Bronchial epithelial cell (primary cell): ENCODE measurements at regions not wholly inside any gene's neighbourhood (a gene's known extent, or its start where the extent isn't known, plus 50 kb on each side); places are given as distances from the start of the nearest gene placed in this dataset.
"Not testable (repeated sequence)": the region's sequence is repeated elsewhere in the genome, so short reads cannot be mapped to it uniquely, and the experiment has no call there.

Experiments
- DNase-seq: peaks from one replicate; pipeline ENCODE4 v3.0.0-alpha.2; 2010; ENCODE audit warnings: low read depth
- FAIRE-seq: peaks from 2 replicates; lab custom pipeline; 2011; peaks lifted over from hg19 to GRCh38; lab: Jason Lieb, UNC
- H3K27me3 ChIP-seq: 2 replicates; pipeline ENCODE4 v1.5.1; 2011; ENCODE audit warnings: low read length; ENCODE audit not compliant: control insufficient read depth, insufficient read depth
- H3K36me3 ChIP-seq: 2 replicates; pipeline ENCODE4 v1.5.1; 2011; ENCODE audit warnings: low read length; ENCODE audit not compliant: control insufficient read depth, insufficient read depth
- H3K4me3 ChIP-seq: 2 replicates; pipeline ENCODE4 v1.5.1; 2011; ENCODE audit warnings: mild to moderate bottlenecking, low read depth, low read length, control low read depth
- TF ChIP-seq, protein P1 (sequence below): IDR thresholded peaks from 2 replicates; pipeline ENCODE4 v1.5.1; 2011; ENCODE audit warnings: mild to moderate bottlenecking, moderate library complexity, low read length, control low read depth, inconsistent platforms; ENCODE audit not compliant: insufficient read depth, severe bottlenecking

DNA sequence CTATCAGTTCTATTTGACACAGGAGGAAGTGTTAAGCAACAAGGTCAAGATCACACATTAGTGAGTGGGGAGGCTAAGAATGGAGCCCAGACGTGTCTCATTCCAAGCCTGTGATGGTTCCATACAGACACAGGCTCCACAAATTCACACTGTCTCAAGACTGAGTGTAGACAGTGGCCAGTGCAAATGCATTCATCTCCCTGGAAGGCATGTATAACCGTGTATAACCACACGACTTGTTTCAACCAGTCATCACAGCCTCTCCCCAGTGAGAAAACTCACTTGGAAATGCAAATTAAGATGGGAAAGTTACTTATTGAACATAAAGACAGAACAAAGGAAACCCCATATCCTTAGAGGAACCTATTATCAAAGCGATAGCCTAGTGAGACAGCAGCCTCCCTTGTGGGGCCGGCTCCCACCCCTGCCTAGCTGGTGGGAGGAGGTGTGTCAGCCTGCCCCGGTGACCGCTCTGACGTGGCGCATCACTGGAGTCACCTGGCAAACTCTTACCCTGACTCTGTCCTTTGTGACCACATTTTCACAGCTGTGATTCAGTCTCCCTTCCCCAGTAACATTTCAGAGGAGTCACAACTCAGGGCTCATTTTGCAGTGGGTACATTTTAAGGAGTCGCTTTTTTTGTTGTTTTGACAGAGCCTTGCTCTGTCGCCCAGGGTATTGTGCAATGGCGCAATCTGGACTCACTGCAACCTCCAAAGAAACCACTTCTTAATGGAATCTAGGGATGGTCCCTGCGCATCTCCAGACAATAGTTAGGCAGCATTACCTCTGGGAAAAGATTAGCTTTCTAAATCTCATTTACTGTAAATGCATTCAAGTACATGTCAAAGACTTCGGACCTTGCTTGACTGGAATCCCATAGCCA, 126.6 kb upstream of the PARD3 start:
- FAIRE-seq, result peak; percentile 92
- H3K4me3 ChIP-seq, result no peak overlapping the region
- DNase-seq, result peak; percentile 98
- TF ChIP-seq, protein P1, sequence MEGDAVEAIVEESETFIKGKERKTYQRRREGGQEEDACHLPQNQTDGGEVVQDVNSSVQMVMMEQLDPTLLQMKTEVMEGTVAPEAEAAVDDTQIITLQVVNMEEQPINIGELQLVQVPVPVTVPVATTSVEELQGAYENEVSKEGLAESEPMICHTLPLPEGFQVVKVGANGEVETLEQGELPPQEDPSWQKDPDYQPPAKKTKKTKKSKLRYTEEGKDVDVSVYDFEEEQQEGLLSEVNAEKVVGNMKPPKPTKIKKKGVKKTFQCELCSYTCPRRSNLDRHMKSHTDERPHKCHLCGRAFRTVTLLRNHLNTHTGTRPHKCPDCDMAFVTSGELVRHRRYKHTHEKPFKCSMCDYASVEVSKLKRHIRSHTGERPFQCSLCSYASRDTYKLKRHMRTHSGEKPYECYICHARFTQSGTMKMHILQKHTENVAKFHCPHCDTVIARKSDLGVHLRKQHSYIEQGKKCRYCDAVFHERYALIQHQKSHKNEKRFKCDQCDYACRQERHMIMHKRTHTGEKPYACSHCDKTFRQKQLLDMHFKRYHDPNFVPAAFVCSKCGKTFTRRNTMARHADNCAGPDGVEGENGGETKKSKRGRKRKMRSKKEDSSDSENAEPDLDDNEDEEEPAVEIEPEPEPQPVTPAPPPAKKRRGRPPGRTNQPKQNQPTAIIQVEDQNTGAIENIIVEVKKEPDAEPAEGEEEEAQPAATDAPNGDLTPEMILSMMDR, result no peak
- no peaks in the 10 kb centered on the region for H3K36me3 ChIP-seq
- no peaks in the 10 kb centered on the region for H3K27me3 ChIP-seq

DNA sequence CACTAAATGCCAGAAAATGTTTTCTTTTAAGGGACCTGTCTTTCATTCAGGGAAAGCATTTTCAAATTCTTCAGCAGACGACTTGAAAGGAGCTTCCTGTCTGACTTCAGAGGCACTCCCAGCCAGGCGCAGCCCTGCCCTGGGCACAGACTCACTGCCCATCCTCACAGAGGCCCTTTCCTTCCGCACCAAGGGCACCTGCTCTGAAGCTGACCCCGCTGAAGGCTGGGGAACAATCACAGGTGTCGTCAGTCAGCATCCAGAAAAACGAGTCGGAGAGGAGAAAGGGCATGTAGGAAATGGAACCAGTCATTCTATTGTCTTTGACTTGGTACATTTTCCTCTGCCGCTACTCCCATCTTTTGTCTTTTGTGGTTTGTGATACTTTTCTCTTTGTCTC, 125.3 kb upstream of the PARD3 start:
- DNase-seq, result peak; percentile 45

DNA sequence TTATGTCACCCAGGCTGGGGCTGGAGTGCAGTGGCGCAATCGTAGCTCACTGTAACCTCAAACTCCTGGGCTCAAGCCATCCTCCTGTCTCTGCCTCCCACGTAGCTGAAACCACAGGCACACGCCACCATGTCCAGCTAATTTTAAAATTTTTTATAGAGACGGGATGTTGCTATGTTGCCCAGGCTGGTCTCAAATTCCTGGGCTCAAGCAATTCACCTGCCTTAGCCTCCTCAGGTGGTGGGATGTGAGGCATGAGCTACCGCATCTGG, 123.2 kb upstream of the PARD3 start:
- no peak for FAIRE-seq
- no peak for DNase-seq
- H3K27me3 ChIP-seq, result no peaks in the 10 kb centered on the region

More for the DNA sequence above, 125.3 kb upstream of the PARD3 start:
- FAIRE-seq, result peak; percentile 93
- TF ChIP-seq, protein P1, result no peak
- Histone ChIP-seq H3K36me3 (no peaks in the 10 kb centered on the region), H3K4me3 (no peak overlapping the region), H3K27me3 (no peaks in the 10 kb centered on the region)

DNA sequence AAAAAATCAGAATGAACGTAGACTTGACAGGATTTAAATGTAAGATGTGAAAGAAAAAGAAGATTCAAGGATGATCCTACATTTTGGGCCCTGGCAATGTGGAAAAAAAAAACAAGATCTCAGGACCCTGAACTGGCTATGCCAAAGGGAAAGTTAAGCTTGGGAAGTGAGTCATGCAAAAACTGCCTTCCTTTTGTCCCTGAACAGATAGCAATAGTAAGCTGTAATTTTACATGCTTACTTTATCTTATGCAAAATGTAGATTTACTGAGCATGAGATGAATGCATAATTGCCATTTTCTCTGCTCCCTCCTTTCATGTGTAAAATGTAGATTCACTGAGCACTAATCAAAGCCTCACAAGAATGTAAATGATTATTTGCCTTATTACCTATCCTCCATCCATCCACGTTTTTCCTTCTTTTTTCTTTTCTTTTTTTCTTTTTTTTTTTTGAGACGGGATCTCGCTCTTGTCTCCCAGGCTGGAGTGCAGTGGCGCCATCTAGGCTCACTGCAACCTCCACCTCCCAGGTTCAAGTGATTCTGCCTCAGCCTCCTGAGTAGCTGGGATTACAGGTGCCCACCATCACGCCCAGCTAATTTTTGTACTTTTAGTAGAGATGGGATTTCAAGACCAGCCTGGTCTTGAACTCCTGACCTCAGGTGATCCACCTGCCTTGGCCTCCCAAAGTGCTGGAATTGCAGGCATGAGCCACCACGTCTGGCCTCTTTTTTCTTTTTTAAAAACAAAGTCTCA, 122.7 kb upstream of the PARD3 start:
- not testable (repeated sequence) for H3K36me3 ChIP-seq, H3K27me3 ChIP-seq, FAIRE-seq, H3K4me3 ChIP-seq
- DNase-seq, result peak; percentile 47

More for the DNA sequence above, 123.2 kb upstream of the PARD3 start:
- no peak overlapping the region for H3K4me3 ChIP-seq
- H3K36me3 ChIP-seq, result no peaks in the 10 kb centered on the region
- TF ChIP-seq, protein P1, result no peak

DNA sequence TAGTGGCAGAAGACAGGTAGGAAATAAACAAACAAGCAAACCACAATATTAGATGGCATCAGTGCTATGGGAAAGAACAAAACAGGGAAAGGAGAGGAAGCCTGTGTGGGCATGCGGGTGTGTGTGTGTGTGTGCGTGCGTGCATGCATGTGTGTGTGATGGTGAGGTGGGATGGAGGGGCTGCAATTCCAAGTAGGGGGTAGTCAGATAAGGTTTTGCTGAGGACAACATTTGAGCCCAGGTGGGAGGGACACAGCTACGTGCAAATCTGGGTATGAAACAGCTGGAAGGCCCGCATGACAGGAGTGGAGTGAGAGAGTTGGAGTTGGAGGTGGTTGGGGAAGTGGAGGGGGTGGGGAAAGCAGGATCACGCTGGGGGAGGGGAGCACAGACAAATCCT, 121.0 kb upstream of the PARD3 start:
- Histone ChIP-seq H3K4me3 (no peak overlapping the region), H3K36me3 (no peaks in the 10 kb centered on the region), H3K27me3 (no peaks in the 10 kb centered on the region)
- FAIRE-seq (no peak), DNase-seq (no peak)
- TF ChIP-seq, protein P1, result no peak

DNA sequence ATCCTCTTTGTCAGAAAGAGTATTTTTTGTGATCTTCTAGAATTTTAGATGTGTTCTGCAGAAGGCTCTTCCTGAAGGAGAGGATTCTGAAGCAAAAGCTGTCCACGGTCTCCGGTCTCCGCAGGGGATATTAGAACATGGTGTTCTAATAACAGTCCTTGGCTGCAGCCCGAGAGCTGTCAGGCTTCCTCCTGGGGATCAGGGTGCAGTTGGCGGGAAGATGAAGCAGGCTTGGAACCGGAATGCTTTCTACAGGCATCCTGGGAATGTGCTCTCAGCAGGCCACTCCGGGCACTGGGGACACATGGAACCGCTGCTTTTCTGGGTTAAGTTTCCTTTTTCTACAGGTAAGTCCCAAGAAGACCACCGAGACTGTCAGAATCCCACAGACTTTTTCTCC, 118.6 kb upstream of the PARD3 start:
- TF ChIP-seq, protein P1, result no peak
- FAIRE-seq (no peak), DNase-seq (no peak)
- Histone ChIP-seq H3K4me3 (no peak overlapping the region), H3K36me3 (no peaks in the 10 kb centered on the region), H3K27me3 (no peaks in the 10 kb centered on the region)
